K562 (cell line): ENCODE measurements at regions not wholly inside any gene's neighbourhood (a gene's known extent, or its start where the extent isn't known, plus 50 kb on each side); places are given as distances from the start of the nearest gene placed in this dataset.

ENCODE experiments used
- ATAC-seq: fragments of 200-7000 bp; cut with Tn5 transposase; 3 replicates; pipeline ENCODE4 v1.9.1; 2020; ENCODE audit warnings: moderate library complexity
- BruUV-seq: library from RNA; stranded (reverse); fragments of 400-500 nt; replicated peaks from 2 replicates; lab custom pipeline; 2021; lab: Mats Ljungman, UMichigan
- CTCF ChIA-PET: fragments of 300-600 bp; formaldehyde crosslinking; extraction: SDS; loops from one replicate; lab custom pipeline; 2021; ENCODE audit warnings: low intra/inter-chr PET ratio; lab: Yijun Ruan, JAX
- POLR2A ChIA-PET: fragments of 300-600, 350-650 bp; sonication (Branson Sonifier 250); formaldehyde crosslinking; extraction: SDS; loops from one replicate; lab custom pipeline; 2021; ENCODE audit warnings: antibody characterized with exemption, inconsistent platforms; lab: Yijun Ruan, JAX
- DNase-seq, 4 experiments: peaks; one replicate each; pipeline versions ENCODE4 v3.0.0 to v3.0.0-alpha.2; 2011 to 2018; ENCODE audit warnings: low spot score in 3 of 4, mixed read lengths in 3 of 4; ENCODE audit errors: extremely low read depth in 1 of 4
- FAIRE-seq: peaks from 2 replicates; lab custom pipeline; 2011; peaks lifted over from hg19 to GRCh38; lab: Jason Lieb, UNC
- H2AFZ ChIP-seq: 2 replicates; pipeline ENCODE4 v1.6.0; 2011; ENCODE audit warnings: low read depth, low read length, control low read depth, inconsistent platforms
- H3K27ac ChIP-seq: fragments of 200-600 bp; 3 replicates; pipeline ENCODE4 v1.8.0; 2011; ENCODE audit warnings: low read depth, mild to moderate bottlenecking, control low read depth, inconsistent platforms, low read length, moderate library complexity, mixed read lengths; ENCODE audit errors: extremely low read depth
- H3K27me3 ChIP-seq, 2 experiments: fragments of 300-600 bp in 1 of 2; 2 replicates in 1 of 2; 3 replicates in 1 of 2; pipeline versions ENCODE4 v1.6.0 to v1.8.0; 2011; ENCODE audit warnings: inconsistent platforms in 2 of 2, low read length in 2 of 2, mild to moderate bottlenecking in 1 of 2, mixed read lengths in 1 of 2, moderate library complexity in 1 of 2; ENCODE audit not compliant: control insufficient read depth in 2 of 2, insufficient read depth in 2 of 2
- H3K36me3 ChIP-seq: fragments of 300-600 bp; 3 replicates; pipeline ENCODE4 v1.8.0; 2011; ENCODE audit warnings: mild to moderate bottlenecking, low read length, inconsistent platforms; ENCODE audit not compliant: control insufficient read depth, insufficient read depth
- H3K4me1 ChIP-seq, 2 experiments: fragments of 200-600 bp in 1 of 2; replicated peaks in 1 of 2; 2 replicates in 1 of 2; 3 replicates in 1 of 2; pipeline versions ENCODE4 v1.5.1 to v1.8.0; 2011; ENCODE audit warnings: inconsistent platforms in 2 of 2, low read length in 2 of 2, mild to moderate bottlenecking in 1 of 2, mixed read lengths in 1 of 2, moderate library complexity in 1 of 2; ENCODE audit not compliant: control insufficient read depth in 2 of 2, insufficient read depth in 2 of 2
- H3K4me2 ChIP-seq: 2 replicates; pipeline ENCODE4 v1.6.1; 2011; ENCODE audit warnings: low read length, control low read depth, inconsistent platforms, mixed read lengths; ENCODE audit not compliant: insufficient read depth
- H3K4me3 ChIP-seq: fragments of 200-600 bp; sonication (generic), shearing (Covaris generic); 2 replicates; pipeline ENCODE4 v1.5.1; 2016; ENCODE audit warnings: control low read depth, inconsistent platforms
- H3K79me2 ChIP-seq: fragments of 200-600 bp; 3 replicates; pipeline ENCODE4 v1.8.0; 2011; ENCODE audit warnings: low read length, inconsistent platforms; ENCODE audit not compliant: control insufficient read depth, insufficient read depth
- H3K9ac ChIP-seq, 2 experiments: 2 replicates each; pipeline versions ENCODE4 v1.6.0 to v1.6.1; 2011; ENCODE audit warnings: low read depth in 2 of 2, low read length in 2 of 2, control low read depth in 1 of 2, inconsistent platforms in 1 of 2, mild to moderate bottlenecking in 1 of 2, mixed read lengths in 1 of 2; ENCODE audit not compliant: insufficient read depth in 1 of 2
- H3K9me1 ChIP-seq: one replicate; pipeline ENCODE4 v1.6.0; 2011; ENCODE audit warnings: inconsistent platforms, mild to moderate bottlenecking, low read length, moderate library complexity; ENCODE audit not compliant: control insufficient read depth, insufficient read depth
- H3K9me3 ChIP-seq: replicated peaks from 2 replicates; pipeline ENCODE4 v1.5.1; 2011; ENCODE audit warnings: low read depth, low read length, inconsistent platforms; ENCODE audit not compliant: control insufficient read depth, insufficient read depth
- H4K20me1 ChIP-seq: replicated peaks from 2 replicates; pipeline ENCODE4 v1.6.1; 2011; ENCODE audit warnings: low read length, inconsistent platforms, mixed read lengths; ENCODE audit not compliant: control insufficient read depth, insufficient read depth
- CBX8 ChIP-seq: fragments of 200-600 bp; sonication (generic); IDR thresholded peaks from 2 replicates; pipeline ENCODE4 v1.6.1; 2012; ENCODE audit warnings: borderline replicate concordance, mixed run types, low read depth, mild to moderate bottlenecking, moderate library complexity, mixed read lengths, low read length, control low read depth, inconsistent platforms; ENCODE audit not compliant: poor library complexity, severe bottlenecking; ENCODE audit errors: extremely low read depth
- CEBPB ChIP-seq: fragments of 450-650 bp; IDR thresholded peaks from 2 replicates; pipeline ENCODE4 v1.6.1; 2016; ENCODE audit warnings: missing genetic modification characterization, missing compliant biosample characterization
- MBD2 ChIP-seq: sonication (generic); IDR thresholded peaks from 2 replicates; pipeline ENCODE4 v1.6.1; 2016; ENCODE audit warnings: low read depth, borderline replicate concordance
- MEF2A ChIP-seq: IDR thresholded peaks from 2 replicates; pipeline ENCODE4 v1.6.1; 2011; ENCODE audit warnings: low read depth, mild to moderate bottlenecking, low read length, moderate library complexity; ENCODE audit not compliant: control insufficient read depth
- RBM15 ChIP-seq: fragments of 200-400 bp; formaldehyde crosslinking; IDR thresholded peaks from 2 replicates; pipeline ENCODE4 v1.6.1; 2018; ENCODE audit warnings: mild to moderate bottlenecking, low read length, moderate library complexity; ENCODE audit not compliant: insufficient read depth
- SIN3A ChIP-seq, 2 experiments: fragments of 150-350 bp in 1 of 2; IDR thresholded peaks; 2 replicates each; pipeline ENCODE4 v1.6.1; 2011 to 2016; ENCODE audit warnings: borderline replicate concordance in 2 of 2, low read depth in 2 of 2, low read length in 2 of 2, mild to moderate bottlenecking in 2 of 2, moderate library complexity in 2 of 2; ENCODE audit not compliant: control insufficient read depth in 1 of 2
- ZNF41 ChIP-seq: fragments of 250-450 bp; sonication (Bioruptor Pico); conservative IDR thresholded peaks from 2 replicates; pipeline ENCODE4 v1.4.0; 2020; ENCODE audit warnings: mild to moderate bottlenecking
- WGBS: fragments of 100-300 bp; shearing (Covaris generic); methylation state at CpG from one replicate; pipeline ENCODE4 v1.1.6; 2016; ENCODE audit warnings: low coverage, mixed read lengths; ENCODE audit not compliant: insufficient coverage; ENCODE audit errors: missing lambda C conversion rate; 5-methylcytosine and 5-hydroxymethylcytosine counted together
- in situ Hi-C: fragments of 300-500 bp; cut with MboI; formaldehyde crosslinking; loops from 4 replicates; pipeline ENCODE4 v1.15.0; 2018; ENCODE audit warnings: inconsistent platforms, mixed read lengths
- intact Hi-C: fragments of 100-400 bp; cut with micrococcal nuclease; formaldehyde crosslinking; loops from 2 replicates; pipeline ENCODE4 v1.14.2; 2022
- TF ChIP-seq, protein P1 (sequence below): sonication (generic); formaldehyde crosslinking; IDR thresholded peaks from 2 replicates; pipeline ENCODE4 v1.9.0; 2022; ENCODE audit warnings: mild to moderate bottlenecking, missing genetic modification reagents
- TF ChIP-seq, protein P2 (sequence below): sonication (generic); formaldehyde crosslinking; IDR thresholded peaks from 2 replicates; pipeline ENCODE4 v1.9.0; 2022; ENCODE audit warnings: mild to moderate bottlenecking, missing genetic modification reagents
- TF ChIP-seq, protein P3 (sequence below): fragments of 250-450 bp; sonication (Bioruptor Pico); IDR thresholded peaks from 2 replicates; pipeline ENCODE4 v1.8.0; 2021; ENCODE audit warnings: moderate library complexity, mild to moderate bottlenecking, inconsistent platforms

DNA sequence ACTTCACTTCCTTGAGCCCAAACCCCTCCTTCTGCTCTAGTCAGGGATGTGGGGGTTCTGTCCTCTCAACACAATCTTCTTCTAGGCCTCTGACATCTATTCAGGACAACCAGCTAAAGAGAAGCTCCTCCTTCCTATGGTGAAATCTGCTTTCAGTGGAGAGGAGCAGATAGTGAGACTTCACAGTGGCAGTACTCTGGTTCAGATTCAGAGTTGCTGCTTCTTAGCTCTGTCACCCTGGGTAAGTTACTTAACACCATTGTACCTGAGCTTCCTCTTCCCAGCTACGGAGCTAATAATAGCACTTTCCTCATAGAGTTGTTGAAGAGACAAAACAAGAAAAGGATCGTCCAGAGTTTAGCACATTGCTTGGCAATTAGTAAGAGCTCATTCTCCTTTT is 77.3 kb upstream of the LARP1 start:
- intact Hi-C loops: no loop called here
- no peaks in the 10 kb centered on the region for H3K9me1 ChIP-seq
- peak overlapping the region; percentile 1; the same call in 1 of the 2 replicates for H3K4me2 ChIP-seq
- TF ChIP-seq MEF2A (peak; percentile 40; the same call in 1 of the 2 replicates), SIN3A (IDR thresholded peaks at IDR 0.05; ENCODE audit: borderline replicate concordance in 2 of 2, control insufficient read depth in 1 of 2, low read depth in 2 of 2, low read length in 2 of 2) (no peak), RBM15 (no peak), CEBPB (peak; percentile 76)
- WGBS: 5% methylated on average over 2 of the region's 2 CpGs
- no peaks in the 10 kb centered on the region; the same call in 2 of the 3 replicates for H3K79me2 ChIP-seq
- no peak overlapping the region for H3K4me3 ChIP-seq
- FAIRE-seq: peak; percentile 71
- no peak for ATAC-seq
- POLR2A ChIA-PET: interaction anchor here (1.0 to 1.1 kb wide), 2 partner anchors 11 to 20 kb away, joined by 3 read pairs; no protein-coding TSS in a partner anchor
- H3K9me3 ChIP-seq: 0 out of 2 replicates have a peak, but pooled peaks cover 2% of the 10 kb centered on the region
- no peaks in the 10 kb centered on the region for H3K27me3 ChIP-seq
- DNase-seq: peak in 2 of 4 experiments; percentile 34 to 48
- in situ Hi-C loops: no loop called here
- BruUV-seq: no TSS peak
- H2AFZ ChIP-seq: peak overlapping the region; percentile 53
- peaks cover 5 to 10% of the 10 kb centered on the region in 2 experiments; a peak in 4 of 5 replicates for H3K4me1 ChIP-seq
- CTCF ChIA-PET: no interaction called here
- no peaks in the 10 kb centered on the region for H4K20me1 ChIP-seq
- H3K9ac ChIP-seq: peak overlapping the region in 1 of 2 experiments; percentile 55; a peak in 1 of 4 replicates
- H3K36me3 ChIP-seq: no peaks in the 10 kb centered on the region
- no peak overlapping the region for H3K27ac ChIP-seq

DNA sequence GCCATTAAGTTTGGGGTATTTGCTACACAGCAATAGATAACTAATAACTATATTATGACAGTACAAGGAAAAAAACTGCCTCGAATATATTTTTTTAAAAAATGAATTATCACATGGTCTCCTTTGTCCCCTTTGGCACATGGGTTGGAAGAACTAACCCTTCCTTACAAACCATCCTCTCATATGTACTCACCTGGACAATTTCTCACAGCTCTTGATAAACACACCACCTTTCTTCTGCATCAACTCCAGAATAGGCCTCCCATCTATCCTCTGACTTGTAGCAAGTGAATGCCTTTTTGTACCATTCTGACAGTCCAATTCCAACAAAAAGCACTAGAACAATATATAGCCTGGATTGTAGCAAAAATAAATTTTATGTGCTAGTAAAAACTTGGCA is 78.7 kb upstream of the LARP1 start:
- Histone ChIP-seq H3K4me1 (peaks cover 0 to 5% of the 10 kb centered on the region in 2 experiments; a peak in 3 of 5 replicates), H3K9ac (no peak overlapping the region), H2AFZ (peak overlapping the region; percentile 56; the same call in 1 of the 2 replicates), H4K20me1 (no peaks in the 10 kb centered on the region), H3K27ac (no peak overlapping the region), H3K4me3 (no peak overlapping the region), H3K27me3 (no peaks in the 10 kb centered on the region), H3K9me1 (no peaks in the 10 kb centered on the region), H3K36me3 (no peaks in the 10 kb centered on the region), H3K79me2 (no peaks in the 10 kb centered on the region), H3K4me2 (no peak overlapping the region), H3K9me3 (0 out of 2 replicates have a peak, but pooled peaks cover 2% of the 10 kb centered on the region)
- FAIRE-seq (no peak), DNase-seq (no peak), ATAC-seq (no peak)
- CTCF ChIA-PET: no interaction called here
- BruUV-seq: no TSS peak
- POLR2A ChIA-PET: interaction anchor here (0.8 kb wide), 1 partner anchor 267 kb away, joined by 3 read pairs; no protein-coding TSS in a partner anchor
- intact Hi-C loops: no loop called here
- whole genome bisulfite sequencing: 27% methylated on average over 1 of the region's 1 CpG
- in situ Hi-C loops: no loop called here
- no peak for TF ChIP-seq CBX8
- no peak for TF ChIP-seq ZNF41 (CRISPR knock-in tag)
- TF ChIP-seq, protein P1, sequence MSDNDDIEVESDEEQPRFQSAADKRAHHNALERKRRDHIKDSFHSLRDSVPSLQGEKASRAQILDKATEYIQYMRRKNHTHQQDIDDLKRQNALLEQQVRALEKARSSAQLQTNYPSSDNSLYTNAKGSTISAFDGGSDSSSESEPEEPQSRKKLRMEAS (CRISPR knock-in tag): no peak
- TF ChIP-seq MBD2: no peak
- no peak for TF ChIP-seq RBM15
- TF ChIP-seq, protein P2, sequence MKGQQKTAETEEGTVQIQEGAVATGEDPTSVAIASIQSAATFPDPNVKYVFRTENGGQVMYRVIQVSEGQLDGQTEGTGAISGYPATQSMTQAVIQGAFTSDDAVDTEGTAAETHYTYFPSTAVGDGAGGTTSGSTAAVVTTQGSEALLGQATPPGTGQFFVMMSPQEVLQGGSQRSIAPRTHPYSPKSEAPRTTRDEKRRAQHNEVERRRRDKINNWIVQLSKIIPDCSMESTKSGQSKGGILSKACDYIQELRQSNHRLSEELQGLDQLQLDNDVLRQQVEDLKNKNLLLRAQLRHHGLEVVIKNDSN (CRISPR knock-in tag): no peak
- TF ChIP-seq, protein P3, sequence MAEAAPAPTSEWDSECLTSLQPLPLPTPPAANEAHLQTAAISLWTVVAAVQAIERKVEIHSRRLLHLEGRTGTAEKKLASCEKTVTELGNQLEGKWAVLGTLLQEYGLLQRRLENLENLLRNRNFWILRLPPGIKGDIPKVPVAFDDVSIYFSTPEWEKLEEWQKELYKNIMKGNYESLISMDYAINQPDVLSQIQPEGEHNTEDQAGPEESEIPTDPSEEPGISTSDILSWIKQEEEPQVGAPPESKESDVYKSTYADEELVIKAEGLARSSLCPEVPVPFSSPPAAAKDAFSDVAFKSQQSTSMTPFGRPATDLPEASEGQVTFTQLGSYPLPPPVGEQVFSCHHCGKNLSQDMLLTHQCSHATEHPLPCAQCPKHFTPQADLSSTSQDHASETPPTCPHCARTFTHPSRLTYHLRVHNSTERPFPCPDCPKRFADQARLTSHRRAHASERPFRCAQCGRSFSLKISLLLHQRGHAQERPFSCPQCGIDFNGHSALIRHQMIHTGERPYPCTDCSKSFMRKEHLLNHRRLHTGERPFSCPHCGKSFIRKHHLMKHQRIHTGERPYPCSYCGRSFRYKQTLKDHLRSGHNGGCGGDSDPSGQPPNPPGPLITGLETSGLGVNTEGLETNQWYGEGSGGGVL (CRISPR knock-in tag): no peak
